AG08395 (cell line): ENCODE measurements at regions not wholly inside any gene's neighbourhood (a gene's known extent, or its start where the extent isn't known, plus 50 kb on each side); places are given as distances from the start of the nearest gene placed in this dataset.
"Not testable (repeated sequence)": the region's sequence is repeated elsewhere in the genome, so short reads cannot be mapped to it uniquely, and the experiment has no call there.

Experiments
- DNase-seq: peaks from one replicate; pipeline ENCODE4 v3.0.0; 2012; ENCODE audit warnings: mixed read lengths, low spot score

GRCh38 chr5:13045897-13046551 lies 898.5 kb downstream of the DNAH5 start:
- DNase-seq, result no peak

- no peak for DNase-seq
Observed at GRCh38 chr5:13034061-13034460, 910.4 kb downstream of the DNAH5 start.

GRCh38 chr5:13029211-13029610 lies 915.3 kb downstream of the DNAH5 start:
- DNase-seq, result no peak

- no peak for DNase-seq
Observed at GRCh38 chr5:13027874-13028273, 916.6 kb downstream of the DNAH5 start.

- no peak for DNase-seq
Observed at GRCh38 chr5:13019729-13020128, 924.8 kb downstream of the DNAH5 start.

GRCh38 chr5:13003457-13003856 lies 941.0 kb downstream of the DNAH5 start:
- no peak for DNase-seq

GRCh38 chr5:12999667-13000066 lies 944.8 kb downstream of the DNAH5 start:
- DNase-seq, result no peak

- DNase-seq, result no peak
Observed at GRCh38 chr5:12985142-12985541, 959.3 kb downstream of the DNAH5 start.

- no peak for DNase-seq
Observed at GRCh38 chr5:12974856-12975255, 969.6 kb downstream of the DNAH5 start.

GRCh38 chr5:12965804-12966203 lies 978.7 kb downstream of the DNAH5 start:
- DNase-seq, result no peak

- no peak for DNase-seq
Observed at GRCh38 chr5:12959713-12960112, 984.8 kb downstream of the DNAH5 start.

- DNase-seq, result no peak
Observed at GRCh38 chr5:12952409-12952808, 992.1 kb downstream of the DNAH5 start.

- no peak for DNase-seq
Observed at GRCh38 chr5:12951846-12952245, 992.6 kb downstream of the DNAH5 start.

- no peak for DNase-seq
Observed at GRCh38 chr5:12947379-12947778, 997.1 kb downstream of the DNAH5 start.

- DNase-seq, result not testable (repeated sequence)
Observed at GRCh38 chr5:12945477-12945876, 999.0 kb downstream of the DNAH5 start.

- DNase-seq, result no peak
Observed at GRCh38 chr5:12936221-12936620, 1008.3 kb downstream of the DNAH5 start.

- DNase-seq, result no peak
Observed at GRCh38 chr5:12934722-12935121, 1009.8 kb downstream of the DNAH5 start.

- DNase-seq, result no peak
Observed at GRCh38 chr5:12920527-12920926, 1016.3 kb upstream of the CTNND2 start.

GRCh38 chr5:12911156-12911555 lies 1006.9 kb upstream of the CTNND2 start:
- no peak for DNase-seq

GRCh38 chr5:12910641-12911040 lies 1006.4 kb upstream of the CTNND2 start:
- no peak for DNase-seq

- no peak for DNase-seq
Observed at GRCh38 chr5:12902611-12903010, 998.4 kb upstream of the CTNND2 start.

- no peak for DNase-seq
Observed at GRCh38 chr5:12901696-12902095, 997.5 kb upstream of the CTNND2 start.

GRCh38 chr5:12896086-12896485 lies 991.8 kb upstream of the CTNND2 start:
- DNase-seq, result no peak

GRCh38 chr5:12885018-12885417 lies 980.8 kb upstream of the CTNND2 start:
- DNase-seq, result no peak

- DNase-seq, result no peak
Observed at GRCh38 chr5:12883395-12883794, 979.1 kb upstream of the CTNND2 start.
